Right lobe of liver (tissue), 6 donors: ENCODE measurements at regions not wholly inside any gene's neighbourhood (a gene's known extent, or its start where the extent isn't known, plus 50 kb on each side); places are given as distances from the start of the nearest gene placed in this dataset.

Experiments used
- ATAC-seq, 4 donors: fragments of 200-7000 bp; cut with Tn5 transposase; one replicate each; pipeline ENCODE4 v1.9.1; 2020; ENCODE audit warnings: mild to moderate bottlenecking in 4 of 4, moderate library complexity in 4 of 4
- DNase-seq, 3 donors: peaks; one replicate each; pipeline ENCODE4 v3.0.0-alpha.2; 2020
- H3K27ac ChIP-seq, 3 donors: fragments of 200-600 bp; one replicate each; pipeline ENCODE4 v1.8.0; 2022
- H3K27me3 ChIP-seq, 2 donors: fragments of 200-600 bp; one replicate each; pipeline ENCODE4 v1.8.0; 2022
- H3K36me3 ChIP-seq, 4 donors: fragments of 200-600 bp; sonication (generic) in 1 of 4; one replicate each; pipeline versions ENCODE4 v1.5.1 to v1.8.0; 2017 to 2022; ENCODE audit warnings: control low read depth in 1 of 4
- H3K4me1 ChIP-seq, 4 donors: fragments of 200-600 bp; sonication (generic) in 1 of 4; one replicate each; pipeline versions ENCODE4 v1.5.1 to v1.8.0; 2017 to 2022; ENCODE audit warnings: control low read depth in 1 of 4
- H3K4me3 ChIP-seq, 3 donors: fragments of 200-600 bp; one replicate each; pipeline ENCODE4 v1.8.0; 2022
- H3K9me3 ChIP-seq, 4 donors: fragments of 200-600 bp; sonication (generic) in 1 of 4; one replicate each; pipeline versions ENCODE4 v1.5.1 to v1.8.0; 2017 to 2022; ENCODE audit warnings: control low read depth in 1 of 4
- POLR2A ChIP-seq: fragments of 450-650 bp; IDR thresholded peaks from one replicate; pipeline ENCODE4 v1.6.1; 2017; ENCODE audit warnings: antibody characterized with exemption, mild to moderate bottlenecking
- whole genome bisulfite sequencing: methylation state at CpG from one replicate; pipeline ENCODE4 v1.1.6; 2018; ENCODE audit warnings: low coverage, low lambda C conversion rate; ENCODE audit not compliant: insufficient coverage; ENCODE audit errors: missing lambda C conversion rate; 5-methylcytosine and 5-hydroxymethylcytosine counted together
- intact Hi-C, 2 donors: fragments of 100-400 bp; cut with DNase I; formaldehyde crosslinking; loops; one replicate each; pipeline versions ENCODE4 v1.11.2 to v1.14.1; 2022
- TF ChIP-seq, protein P1 (sequence below), 4 donors: fragments of 200-600 bp in 3 of 4; fragments of 450-650 bp in 1 of 4; IDR thresholded peaks; one replicate each; pipeline versions ENCODE4 v1.5.1 to v1.8.0; 2016 to 2022; ENCODE audit warnings: antibody characterized with exemption in 4 of 4, mild to moderate bottlenecking in 2 of 4
- donor health status: DM: no; HTN: yes; CAD: no.
- donor health status: DM: no; HTN: no; CAD: no.
- donor health status: DM: no; HTN: no; CAD: no.
- donor health status: DM: no; HTN: yes; CAD: no.
- donor health status: DM: no; HTN: yes; CAD: no.

DNA sequence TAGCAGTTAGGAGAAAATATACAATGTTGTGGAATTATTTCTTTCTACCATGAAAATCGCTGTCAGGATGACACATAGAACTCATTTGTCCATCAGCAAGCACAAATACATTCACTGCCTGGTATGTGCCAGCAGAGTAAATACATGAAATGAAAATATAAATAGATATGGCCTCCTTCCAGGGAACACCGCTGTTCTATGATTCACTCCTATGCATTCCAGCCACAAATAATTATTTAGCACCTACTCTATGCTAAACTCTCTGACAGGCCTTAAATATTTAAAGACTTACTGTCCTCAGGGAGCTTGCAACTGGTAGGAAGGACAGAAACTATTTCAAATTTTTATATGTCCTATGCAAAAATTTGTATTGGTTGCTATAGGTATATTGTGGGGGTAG, 975.0 kb upstream of the NCAM2 start:
- H3K4me3 ChIP-seq: no peak overlapping the region
- intact Hi-C loops: no loop called here
- H3K9me3 ChIP-seq: no peaks in the 10 kb centered on the region
- DNase-seq (no peak), ATAC-seq (no peak)
- no peaks in the 10 kb centered on the region for H3K36me3 ChIP-seq
- H3K27me3 ChIP-seq: no peaks in the 10 kb centered on the region
- H3K27ac ChIP-seq: no peak overlapping the region
- 67% methylated on average over 2 of the region's 2 CpGs for WGBS
- H3K4me1 ChIP-seq: no peaks in the 10 kb centered on the region
- no peak for TF ChIP-seq POLR2A
- TF ChIP-seq, protein P1, sequence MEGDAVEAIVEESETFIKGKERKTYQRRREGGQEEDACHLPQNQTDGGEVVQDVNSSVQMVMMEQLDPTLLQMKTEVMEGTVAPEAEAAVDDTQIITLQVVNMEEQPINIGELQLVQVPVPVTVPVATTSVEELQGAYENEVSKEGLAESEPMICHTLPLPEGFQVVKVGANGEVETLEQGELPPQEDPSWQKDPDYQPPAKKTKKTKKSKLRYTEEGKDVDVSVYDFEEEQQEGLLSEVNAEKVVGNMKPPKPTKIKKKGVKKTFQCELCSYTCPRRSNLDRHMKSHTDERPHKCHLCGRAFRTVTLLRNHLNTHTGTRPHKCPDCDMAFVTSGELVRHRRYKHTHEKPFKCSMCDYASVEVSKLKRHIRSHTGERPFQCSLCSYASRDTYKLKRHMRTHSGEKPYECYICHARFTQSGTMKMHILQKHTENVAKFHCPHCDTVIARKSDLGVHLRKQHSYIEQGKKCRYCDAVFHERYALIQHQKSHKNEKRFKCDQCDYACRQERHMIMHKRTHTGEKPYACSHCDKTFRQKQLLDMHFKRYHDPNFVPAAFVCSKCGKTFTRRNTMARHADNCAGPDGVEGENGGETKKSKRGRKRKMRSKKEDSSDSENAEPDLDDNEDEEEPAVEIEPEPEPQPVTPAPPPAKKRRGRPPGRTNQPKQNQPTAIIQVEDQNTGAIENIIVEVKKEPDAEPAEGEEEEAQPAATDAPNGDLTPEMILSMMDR (IDR thresholded peaks at IDR 0.05): no peak

DNA sequence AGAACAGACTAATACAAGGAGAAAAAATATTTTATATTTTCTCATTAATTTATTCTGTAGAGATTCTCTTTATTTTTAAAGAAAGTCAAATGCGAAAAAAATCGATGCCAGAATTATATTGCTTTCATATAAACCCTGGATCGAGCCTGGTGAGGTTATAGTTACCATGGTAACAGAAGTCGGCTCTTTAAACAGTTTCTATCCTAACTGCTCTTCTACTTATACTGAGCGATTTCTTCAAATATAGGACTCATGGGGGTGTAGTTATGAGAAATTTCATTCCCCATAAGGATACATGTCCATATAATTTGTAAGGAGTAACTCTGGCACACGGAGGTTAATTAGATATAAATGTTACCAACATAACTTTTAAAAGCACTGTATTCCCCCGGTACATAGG, 973.5 kb upstream of the NCAM2 start:
- intact Hi-C loops: no loop called here
- no peak for DNase-seq

DNA sequence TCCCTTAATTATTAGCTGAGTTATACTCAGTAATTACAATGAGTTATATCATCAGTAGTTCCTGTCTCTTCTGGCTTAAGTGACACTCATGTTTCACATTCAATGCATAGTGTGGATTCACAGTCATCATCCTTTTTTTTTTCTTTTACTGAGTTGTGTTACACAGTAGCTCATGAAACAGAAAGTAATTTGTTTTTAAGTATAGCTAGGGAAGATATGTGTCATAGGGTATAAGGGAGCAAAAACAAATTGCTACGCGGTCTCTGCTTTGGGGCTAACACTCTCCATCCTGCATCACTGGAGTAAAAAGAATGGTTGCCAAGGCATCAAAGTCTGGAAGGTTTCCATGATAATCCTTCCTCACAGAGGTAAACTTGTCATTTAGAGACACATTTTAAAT, 971.7 kb upstream of the NCAM2 start:
- WGBS: 75% methylated on average over 2 of the region's 2 CpGs
- Histone ChIP-seq H3K4me1 (no peaks in the 10 kb centered on the region), H3K9me3 (no peaks in the 10 kb centered on the region), H3K27me3 (no peaks in the 10 kb centered on the region), H3K36me3 (no peaks in the 10 kb centered on the region), H3K27ac (no peak overlapping the region), H3K4me3 (no peak overlapping the region)
- TF ChIP-seq POLR2A: no peak
- TF ChIP-seq, protein P1 (IDR thresholded peaks at IDR 0.05): no peak
- intact Hi-C loops: no loop called here
- ATAC-seq (no peak), DNase-seq (no peak)

More for the DNA sequence above, 973.5 kb upstream of the NCAM2 start:
- no peak overlapping the region for H3K27ac ChIP-seq
- H3K4me3 ChIP-seq: no peak overlapping the region
- ATAC-seq: no peak
- no peaks in the 10 kb centered on the region for H3K9me3 ChIP-seq
- TF ChIP-seq, protein P1 (IDR thresholded peaks at IDR 0.05): no peak
- no peak for TF ChIP-seq POLR2A
- WGBS: 58% methylated on average over 7 of the region's 7 CpGs
- H3K36me3 ChIP-seq: no peaks in the 10 kb centered on the region
- H3K4me1 ChIP-seq: no peaks in the 10 kb centered on the region
- no peaks in the 10 kb centered on the region for H3K27me3 ChIP-seq

DNA sequence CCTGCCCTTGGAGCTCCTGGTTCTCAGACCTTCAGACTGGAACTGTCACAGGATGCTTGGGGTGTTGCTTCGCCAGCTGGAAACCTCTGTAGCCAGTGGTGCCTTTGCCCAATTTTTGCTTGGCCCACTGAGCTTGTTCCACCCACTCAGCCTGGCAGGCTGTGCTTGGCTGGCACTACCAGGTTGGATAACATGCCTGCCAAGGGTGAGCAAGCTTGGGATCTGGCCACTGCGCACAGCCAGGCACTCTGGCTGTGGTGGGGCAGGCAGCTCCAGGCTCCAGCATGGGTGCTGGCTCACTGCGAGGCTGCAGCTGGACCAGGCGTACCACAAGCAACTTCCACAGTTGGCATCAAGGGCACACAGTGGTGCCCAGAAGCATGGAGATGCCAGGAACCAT, 967.8 kb upstream of the NCAM2 start:
- Histone ChIP-seq H3K4me3 (no peak overlapping the region), H3K9me3 (no peaks in the 10 kb centered on the region), H3K27ac (no peak overlapping the region), H3K27me3 (no peaks in the 10 kb centered on the region), H3K36me3 (no peaks in the 10 kb centered on the region), H3K4me1 (no peaks in the 10 kb centered on the region)
- intact Hi-C loops: no loop called here
- ATAC-seq: no peak
- no peak for TF ChIP-seq POLR2A
- TF ChIP-seq, protein P1 (IDR thresholded peaks at IDR 0.05): no peak
- no CpG with 5 or more reads among the region's 4 CpGs for WGBS
- DNase-seq: no peak

DNA sequence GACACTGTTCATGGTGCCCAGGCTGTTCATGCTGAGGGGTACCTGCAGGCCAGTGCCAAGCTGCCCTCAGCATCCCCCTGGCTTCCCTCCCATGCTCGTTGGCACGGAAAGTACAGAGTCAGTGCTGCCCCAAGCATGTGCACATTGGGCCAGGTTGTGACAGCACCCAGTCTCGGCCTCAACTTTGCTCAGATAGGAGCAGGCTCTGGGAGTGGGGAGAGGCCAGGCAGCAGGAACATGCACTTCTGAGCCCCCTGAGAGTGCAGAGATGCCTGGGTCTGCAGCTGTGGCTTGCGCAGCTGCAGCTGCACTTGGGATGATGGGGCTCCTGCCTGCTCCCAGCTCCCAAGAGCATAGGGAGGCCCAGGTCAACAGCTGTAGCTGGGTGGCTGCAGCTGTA, 966.4 kb upstream of the NCAM2 start:
- H3K27ac ChIP-seq: no peak overlapping the region
- no peak for DNase-seq
- no CpG with 5 or more reads among the region's 4 CpGs for WGBS
- H3K9me3 ChIP-seq: no peaks in the 10 kb centered on the region
- intact Hi-C loops: no loop called here
- no peak overlapping the region for H3K4me3 ChIP-seq
- no peaks in the 10 kb centered on the region for H3K36me3 ChIP-seq
- no peak for TF ChIP-seq POLR2A
- TF ChIP-seq, protein P1 (IDR thresholded peaks at IDR 0.05): no peak
- H3K4me1 ChIP-seq: no peaks in the 10 kb centered on the region
- peak in 1 of 4 donors; percentile 17 for ATAC-seq
- no peaks in the 10 kb centered on the region for H3K27me3 ChIP-seq
